Calu3 (cell line): ENCODE measurements at regions not wholly inside any gene's neighbourhood (a gene's known extent, or its start where the extent isn't known, plus 50 kb on each side); places are given as distances from the start of the nearest gene placed in this dataset.

Source experiments
- BruUV-seq: library from RNA; stranded (reverse); fragments of 400-500 nt; replicated peaks from 2 replicates; lab custom pipeline; 2021; lab: Mats Ljungman, UMichigan
- CTCF ChIA-PET: fragments of 300-600 bp; sonication (Branson Sonifier 250); formaldehyde crosslinking; loops from one replicate; lab custom pipeline; 2022; ENCODE audit warnings: antibody characterized with exemption; lab: Charles Lee
- DNase-seq: peaks from one replicate; pipeline ENCODE4 v3.0.0; 2022
- H3K27ac Mint-ChIP-seq: one replicate; pipeline ENCODE4 v1.8.0; 2022; ENCODE audit warnings: mixed read lengths; ENCODE audit not compliant: unreplicated experiment
- H3K27me3 Mint-ChIP-seq: one replicate; pipeline ENCODE4 v1.8.0; 2022; ENCODE audit warnings: mixed read lengths; ENCODE audit not compliant: unreplicated experiment
- H3K36me3 Mint-ChIP-seq: one replicate; pipeline ENCODE4 v1.8.0; 2022; ENCODE audit warnings: mild to moderate bottlenecking, moderate library complexity, mixed read lengths; ENCODE audit not compliant: insufficient read depth, unreplicated experiment
- H3K4me1 Mint-ChIP-seq: one replicate; pipeline ENCODE4 v1.8.0; 2022; ENCODE audit warnings: mild to moderate bottlenecking, low read depth, mixed read lengths; ENCODE audit not compliant: unreplicated experiment
- H3K4me3 Mint-ChIP-seq: one replicate; pipeline ENCODE4 v1.8.0; 2022; ENCODE audit warnings: mild to moderate bottlenecking, low read depth, moderate library complexity, mixed read lengths; ENCODE audit not compliant: unreplicated experiment
- H3K9me3 Mint-ChIP-seq: one replicate; pipeline ENCODE4 v1.8.0; 2022; ENCODE audit warnings: low read depth, mixed read lengths; ENCODE audit not compliant: unreplicated experiment
- intact Hi-C: fragments of 100-400 bp; cut with micrococcal nuclease; formaldehyde crosslinking; loops from one replicate; pipeline ENCODE4 v1.10.0; 2022; ENCODE audit not compliant: unreplicated experiment
- TF ChIP-seq, protein P1 (sequence below): fragments of 200-600 bp; IDR thresholded peaks from one replicate; pipeline ENCODE4 v1.8.0; 2022; ENCODE audit warnings: antibody characterized with exemption; ENCODE audit not compliant: unreplicated experiment

DNA sequence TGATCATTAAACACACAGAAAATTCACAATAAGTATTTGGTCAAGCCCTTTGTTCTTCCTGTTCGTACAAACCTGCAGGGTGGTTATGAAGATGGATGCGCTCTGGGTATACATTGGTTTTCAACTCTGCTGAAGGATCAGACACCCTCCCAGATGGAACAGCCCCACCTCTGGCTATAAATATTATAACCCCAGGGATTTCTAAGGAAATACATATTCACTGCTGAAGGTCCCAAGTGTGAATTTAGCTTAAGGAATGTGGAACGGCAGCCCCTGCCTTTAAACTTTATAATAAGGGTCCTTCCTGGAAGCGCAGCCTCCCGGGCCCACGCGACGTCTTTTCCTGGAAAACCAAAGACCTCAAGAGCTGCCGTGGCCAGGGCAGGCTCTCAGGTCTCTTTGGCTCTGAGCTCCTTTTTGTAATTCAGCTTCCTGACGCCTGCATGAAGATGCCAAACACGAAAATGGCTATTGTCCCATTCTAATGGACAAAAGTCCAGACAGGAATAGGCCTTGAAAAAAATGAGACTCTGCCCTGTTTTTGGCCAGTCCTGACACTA lies 172.4 kb upstream of the SSTR4 start:
- no peaks in the 10 kb centered on the region for H3K4me1 Mint-ChIP-seq
- no peak overlapping the region for H3K4me3 Mint-ChIP-seq
- no peaks in the 10 kb centered on the region for H3K36me3 Mint-ChIP-seq
- no peak for DNase-seq
- no TSS peak for BruUV-seq
- TF ChIP-seq, protein P1, sequence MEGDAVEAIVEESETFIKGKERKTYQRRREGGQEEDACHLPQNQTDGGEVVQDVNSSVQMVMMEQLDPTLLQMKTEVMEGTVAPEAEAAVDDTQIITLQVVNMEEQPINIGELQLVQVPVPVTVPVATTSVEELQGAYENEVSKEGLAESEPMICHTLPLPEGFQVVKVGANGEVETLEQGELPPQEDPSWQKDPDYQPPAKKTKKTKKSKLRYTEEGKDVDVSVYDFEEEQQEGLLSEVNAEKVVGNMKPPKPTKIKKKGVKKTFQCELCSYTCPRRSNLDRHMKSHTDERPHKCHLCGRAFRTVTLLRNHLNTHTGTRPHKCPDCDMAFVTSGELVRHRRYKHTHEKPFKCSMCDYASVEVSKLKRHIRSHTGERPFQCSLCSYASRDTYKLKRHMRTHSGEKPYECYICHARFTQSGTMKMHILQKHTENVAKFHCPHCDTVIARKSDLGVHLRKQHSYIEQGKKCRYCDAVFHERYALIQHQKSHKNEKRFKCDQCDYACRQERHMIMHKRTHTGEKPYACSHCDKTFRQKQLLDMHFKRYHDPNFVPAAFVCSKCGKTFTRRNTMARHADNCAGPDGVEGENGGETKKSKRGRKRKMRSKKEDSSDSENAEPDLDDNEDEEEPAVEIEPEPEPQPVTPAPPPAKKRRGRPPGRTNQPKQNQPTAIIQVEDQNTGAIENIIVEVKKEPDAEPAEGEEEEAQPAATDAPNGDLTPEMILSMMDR: no peak
- no peak overlapping the region for H3K27ac Mint-ChIP-seq
- intact Hi-C loops: no loop called here
- H3K9me3 Mint-ChIP-seq: peaks cover 3% of the 10 kb centered on the region
- peaks cover 31% of the 10 kb centered on the region for H3K27me3 Mint-ChIP-seq
- CTCF ChIA-PET: no interaction called here

DNA sequence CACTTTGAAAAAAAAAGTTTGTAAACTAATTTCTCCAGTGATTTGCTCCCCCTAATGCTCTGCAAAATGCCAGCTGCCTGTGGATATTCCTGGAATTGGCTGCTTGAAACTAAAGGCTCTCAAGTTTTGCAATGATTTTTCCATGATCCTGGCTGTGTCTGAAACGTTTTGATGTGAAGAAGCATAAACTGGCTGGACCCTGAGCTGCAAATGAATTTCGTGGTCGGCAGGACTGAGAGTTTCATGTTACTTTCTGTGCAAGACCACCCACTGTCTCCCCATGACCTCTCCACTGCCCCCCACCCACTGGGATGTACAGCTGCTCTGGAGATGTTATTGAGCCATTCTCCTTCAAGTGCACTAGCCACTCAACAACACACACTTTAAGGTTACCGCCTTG lies 171.3 kb upstream of the SSTR4 start:
- Mint-ChIP-seq H3K4me3 (no peak overlapping the region), H3K36me3 (no peaks in the 10 kb centered on the region), H3K27ac (no peak overlapping the region), H3K27me3 (peaks cover 34% of the 10 kb centered on the region), H3K9me3 (no peaks in the 10 kb centered on the region), H3K4me1 (no peaks in the 10 kb centered on the region)
- CTCF ChIA-PET: no interaction called here
- DNase-seq: no peak
- TF ChIP-seq, protein P1: no peak
- no TSS peak for BruUV-seq
- intact Hi-C loops: no loop called here

DNA sequence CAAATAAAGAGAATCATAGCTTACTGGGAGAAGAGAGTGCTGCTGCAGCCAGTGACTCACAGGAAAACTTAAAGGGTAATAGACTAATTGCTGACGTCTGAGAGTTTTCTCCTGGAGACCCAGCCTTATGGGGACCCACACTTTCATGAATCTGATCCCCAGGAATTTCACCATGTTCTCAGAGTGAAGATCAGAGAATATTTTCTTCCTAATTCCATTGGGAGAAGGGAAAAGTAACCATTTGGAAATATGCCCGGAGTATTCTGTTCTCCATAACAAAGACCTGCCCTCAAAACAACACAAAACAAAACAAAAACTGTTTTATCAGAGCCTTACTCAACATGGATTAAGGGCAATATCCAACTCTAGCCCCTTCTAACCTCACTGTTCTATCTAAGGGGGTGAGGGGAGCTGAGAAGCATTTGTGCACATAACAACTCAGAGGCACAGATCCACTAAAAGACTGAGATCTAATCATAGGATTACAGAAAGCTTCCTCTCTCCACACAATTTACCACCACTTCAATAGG lies 168.2 kb upstream of the SSTR4 start:
- H3K9me3 Mint-ChIP-seq: no peaks in the 10 kb centered on the region
- TF ChIP-seq, protein P1: no peak
- CTCF ChIA-PET: no interaction called here

DNA sequence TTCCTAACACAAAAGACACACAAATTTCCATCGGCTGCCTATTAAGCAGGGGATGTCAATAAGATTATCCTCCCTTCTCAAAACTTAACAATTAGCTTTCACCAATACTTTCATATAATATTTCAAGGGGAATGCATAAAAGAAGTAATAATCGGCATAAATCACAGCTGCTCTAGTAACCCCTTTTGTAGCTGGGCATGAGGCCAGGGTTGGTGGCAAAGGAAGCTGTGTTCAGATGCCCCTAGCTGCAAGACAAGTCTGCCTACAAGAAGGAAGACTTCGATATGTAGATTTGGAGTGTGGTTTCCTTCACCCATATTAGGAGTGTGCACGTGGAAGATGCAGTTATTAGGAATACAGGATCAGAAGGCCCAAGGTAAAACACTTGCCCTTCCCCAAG lies 156.9 kb upstream of the SSTR4 start:
- CTCF ChIA-PET: no interaction called here
- H3K27ac Mint-ChIP-seq: no peak overlapping the region
- intact Hi-C loops: no loop called here
- no peak for DNase-seq
- H3K4me1 Mint-ChIP-seq: no peaks in the 10 kb centered on the region
- H3K4me3 Mint-ChIP-seq: no peak overlapping the region
- no peaks in the 10 kb centered on the region for H3K36me3 Mint-ChIP-seq
- H3K27me3 Mint-ChIP-seq: peaks cover 29% of the 10 kb centered on the region
- BruUV-seq: no TSS peak
- TF ChIP-seq, protein P1: no peak
- H3K9me3 Mint-ChIP-seq: no peaks in the 10 kb centered on the region

More for the DNA sequence above, 168.2 kb upstream of the SSTR4 start:
- H3K4me3 Mint-ChIP-seq: no peak overlapping the region
- no TSS peak for BruUV-seq
- DNase-seq: no peak
- intact Hi-C loops: no loop called here
- H3K36me3 Mint-ChIP-seq: no peaks in the 10 kb centered on the region
- no peak overlapping the region for H3K27ac Mint-ChIP-seq
- no peaks in the 10 kb centered on the region for H3K4me1 Mint-ChIP-seq
- peaks cover 22% of the 10 kb centered on the region for H3K27me3 Mint-ChIP-seq
